Dendritic cell treated with granulocyte-macrophage colony-stimulating factor and Interleukin-4, amounts not matched to agents 40 ng/mL and 50 ng/mL, for 4 days (primary cell): ENCODE measurements at regions not wholly inside any gene's neighbourhood (a gene's known extent, or its start where the extent isn't known, plus 50 kb on each side); places are given as distances from the start of the nearest gene placed in this dataset.

Source experiments
- H3K27ac Mint-ChIP-seq: one replicate; pipeline ENCODE4 v1.8.0; 2022; ENCODE audit warnings: mild to moderate bottlenecking, mixed read lengths
- H3K27me3 Mint-ChIP-seq: one replicate; pipeline ENCODE4 v1.8.0; 2022; ENCODE audit warnings: mild to moderate bottlenecking, mixed read lengths
- H3K36me3 Mint-ChIP-seq: one replicate; pipeline ENCODE4 v1.8.0; 2022; ENCODE audit warnings: low read depth, mixed read lengths
- H3K4me1 Mint-ChIP-seq: one replicate; pipeline ENCODE4 v1.8.0; 2022; ENCODE audit warnings: low read depth, mixed read lengths
- H3K4me3 Mint-ChIP-seq: one replicate; pipeline ENCODE4 v1.8.0; 2022; ENCODE audit warnings: mild to moderate bottlenecking, moderate library complexity, mixed read lengths
- H3K9me3 Mint-ChIP-seq: one replicate; pipeline ENCODE4 v1.8.0; 2022; ENCODE audit warnings: mixed read lengths
- intact Hi-C: fragments of 100-400 bp; cut with micrococcal nuclease; formaldehyde crosslinking; loops from one replicate; pipeline ENCODE4 v1.15.0; 2022

- no peak overlapping the region for H3K27ac Mint-ChIP-seq
- H3K4me3 Mint-ChIP-seq = no peak overlapping the region
- no peaks in the 10 kb centered on the region for H3K9me3 Mint-ChIP-seq
- H3K36me3 Mint-ChIP-seq = no peaks in the 10 kb centered on the region
- intact Hi-C loops = no loop called here
- peaks cover 7% of the 10 kb centered on the region for H3K4me1 Mint-ChIP-seq
- H3K27me3 Mint-ChIP-seq = no peaks in the 10 kb centered on the region
These were observed 78.4 kb upstream of the POU3F1 start for GRCh38 chr1:38125016-38125415.

- H3K4me3 Mint-ChIP-seq = no peak overlapping the region
- no peaks in the 10 kb centered on the region for H3K27me3 Mint-ChIP-seq
- no peaks in the 10 kb centered on the region for H3K36me3 Mint-ChIP-seq
- H3K9me3 Mint-ChIP-seq = no peaks in the 10 kb centered on the region
- H3K4me1 Mint-ChIP-seq = peaks cover 7% of the 10 kb centered on the region
- intact Hi-C loops = no loop called here
- H3K27ac Mint-ChIP-seq = no peak overlapping the region
These were observed 77.0 kb upstream of the POU3F1 start for GRCh38 chr1:38123356-38124135.

- H3K4me3 Mint-ChIP-seq = no peak overlapping the region
- H3K36me3 Mint-ChIP-seq = no peaks in the 10 kb centered on the region
- no peaks in the 10 kb centered on the region for H3K27me3 Mint-ChIP-seq
- intact Hi-C loops = no loop called here
- H3K27ac Mint-ChIP-seq = no peak overlapping the region
- H3K9me3 Mint-ChIP-seq = no peaks in the 10 kb centered on the region
- H3K4me1 Mint-ChIP-seq = peaks cover 7% of the 10 kb centered on the region
These were observed 74.7 kb upstream of the POU3F1 start for GRCh38 chr1:38121231-38121680.

- Mint-ChIP-seq H3K27ac (no peak overlapping the region), H3K4me1 (peaks cover 7% of the 10 kb centered on the region), H3K9me3 (no peaks in the 10 kb centered on the region), H3K27me3 (no peaks in the 10 kb centered on the region), H3K4me3 (no peak overlapping the region), H3K36me3 (no peaks in the 10 kb centered on the region)
- intact Hi-C loops = no loop called here
These were observed 74.1 kb upstream of the POU3F1 start for GRCh38 chr1:38120552-38121230.

- peaks cover 7% of the 10 kb centered on the region for H3K4me1 Mint-ChIP-seq
- H3K4me3 Mint-ChIP-seq = no peak overlapping the region
- no peak overlapping the region for H3K27ac Mint-ChIP-seq
- intact Hi-C loops = no loop called here
- no peaks in the 10 kb centered on the region for H3K36me3 Mint-ChIP-seq
- H3K9me3 Mint-ChIP-seq = no peaks in the 10 kb centered on the region
- H3K27me3 Mint-ChIP-seq = no peaks in the 10 kb centered on the region
These were observed 72.4 kb upstream of the POU3F1 start for GRCh38 chr1:38118976-38119375.

GRCh38 chr1:38117444-38117887 lies 70.9 kb upstream of the POU3F1 start:
- Mint-ChIP-seq H3K36me3 (no peaks in the 10 kb centered on the region), H3K27me3 (no peaks in the 10 kb centered on the region), H3K4me3 (no peak overlapping the region), H3K9me3 (no peaks in the 10 kb centered on the region), H3K4me1 (peaks cover 7% of the 10 kb centered on the region), H3K27ac (no peak overlapping the region)
- intact Hi-C loops = no loop called here

- Mint-ChIP-seq H3K4me3 (no peak overlapping the region), H3K36me3 (no peaks in the 10 kb centered on the region), H3K27me3 (no peaks in the 10 kb centered on the region), H3K27ac (no peak overlapping the region), H3K9me3 (no peaks in the 10 kb centered on the region), H3K4me1 (peaks cover under 1% of the 10 kb centered on the region)
- intact Hi-C loops = no loop called here
These were observed 69.1 kb upstream of the POU3F1 start for GRCh38 chr1:38115682-38116202.

- no peaks in the 10 kb centered on the region for H3K36me3 Mint-ChIP-seq
- no peaks in the 10 kb centered on the region for H3K27me3 Mint-ChIP-seq
- H3K4me1 Mint-ChIP-seq = no peaks in the 10 kb centered on the region
These were observed 68.6 kb upstream of the POU3F1 start for GRCh38 chr1:38115226-38115625.

GRCh38 chr1:38114241-38115026 lies 67.8 kb upstream of the POU3F1 start:
- Mint-ChIP-seq H3K9me3 (no peaks in the 10 kb centered on the region), H3K4me1 (no peaks in the 10 kb centered on the region), H3K36me3 (no peaks in the 10 kb centered on the region), H3K27me3 (no peaks in the 10 kb centered on the region), H3K27ac (no peak overlapping the region), H3K4me3 (no peak overlapping the region)
- intact Hi-C loops = no loop called here

More at GRCh38 chr1:38115226-38115625, 68.6 kb upstream of the POU3F1 start:
- Mint-ChIP-seq H3K9me3 (no peaks in the 10 kb centered on the region), H3K4me3 (no peak overlapping the region), H3K27ac (no peak overlapping the region)
- intact Hi-C loops = no loop called here

GRCh38 chr1:38113159-38113666 lies 66.6 kb upstream of the POU3F1 start:
- intact Hi-C loops = no loop called here
- no peaks in the 10 kb centered on the region for H3K9me3 Mint-ChIP-seq
- H3K27me3 Mint-ChIP-seq = no peaks in the 10 kb centered on the region

GRCh38 chr1:38111589-38111988 lies 65.0 kb upstream of the POU3F1 start:
- Mint-ChIP-seq H3K4me3 (no peak overlapping the region), H3K36me3 (no peaks in the 10 kb centered on the region), H3K4me1 (no peaks in the 10 kb centered on the region), H3K27ac (no peak overlapping the region), H3K27me3 (peaks cover 1% of the 10 kb centered on the region), H3K9me3 (no peaks in the 10 kb centered on the region)
- intact Hi-C loops = no loop called here

More at GRCh38 chr1:38113159-38113666, 66.6 kb upstream of the POU3F1 start:
- Mint-ChIP-seq H3K4me3 (no peak overlapping the region), H3K36me3 (no peaks in the 10 kb centered on the region), H3K27ac (no peak overlapping the region), H3K4me1 (no peaks in the 10 kb centered on the region)

- Mint-ChIP-seq H3K9me3 (no peaks in the 10 kb centered on the region), H3K4me3 (no peak overlapping the region), H3K27me3 (peaks cover 8% of the 10 kb centered on the region), H3K27ac (no peak overlapping the region), H3K36me3 (no peaks in the 10 kb centered on the region), H3K4me1 (no peaks in the 10 kb centered on the region)
- intact Hi-C loops = no loop called here
These were observed 58.7 kb upstream of the POU3F1 start for GRCh38 chr1:38105267-38105666.

- Mint-ChIP-seq H3K9me3 (no peaks in the 10 kb centered on the region), H3K4me1 (no peaks in the 10 kb centered on the region), H3K27ac (no peak overlapping the region), H3K4me3 (no peak overlapping the region), H3K27me3 (peaks cover 8% of the 10 kb centered on the region), H3K36me3 (no peaks in the 10 kb centered on the region)
- intact Hi-C loops = no loop called here
These were observed 56.0 kb upstream of the POU3F1 start for GRCh38 chr1:38102636-38103035.
